Right lobe of liver (tissue), 6 donors: ENCODE measurements at regions not wholly inside any gene's neighbourhood (a gene's known extent, or its start where the extent isn't known, plus 50 kb on each side); places are given as distances from the start of the nearest gene placed in this dataset.
A peak's percentile ranks its signal among the peaks of the same experiment; 100 is the strongest.

Experiments
- ATAC-seq, 4 donors: fragments of 200-7000 bp; cut with Tn5 transposase; one replicate each; pipeline ENCODE4 v1.9.1; 2020; ENCODE audit warnings: mild to moderate bottlenecking in 4 of 4, moderate library complexity in 4 of 4
- DNase-seq, 3 donors: peaks; one replicate each; pipeline ENCODE4 v3.0.0-alpha.2; 2020
- H3K27ac ChIP-seq, 3 donors: fragments of 200-600 bp; one replicate each; pipeline ENCODE4 v1.8.0; 2022
- H3K27me3 ChIP-seq, 2 donors: fragments of 200-600 bp; one replicate each; pipeline ENCODE4 v1.8.0; 2022
- H3K36me3 ChIP-seq, 4 donors: fragments of 200-600 bp; sonication (generic) in 1 of 4; one replicate each; pipeline versions ENCODE4 v1.5.1 to v1.8.0; 2017 to 2022; ENCODE audit warnings: control low read depth in 1 of 4
- H3K4me1 ChIP-seq, 4 donors: fragments of 200-600 bp; sonication (generic) in 1 of 4; one replicate each; pipeline versions ENCODE4 v1.5.1 to v1.8.0; 2017 to 2022; ENCODE audit warnings: control low read depth in 1 of 4
- H3K4me3 ChIP-seq, 3 donors: fragments of 200-600 bp; one replicate each; pipeline ENCODE4 v1.8.0; 2022
- H3K9me3 ChIP-seq, 4 donors: fragments of 200-600 bp; sonication (generic) in 1 of 4; one replicate each; pipeline versions ENCODE4 v1.5.1 to v1.8.0; 2017 to 2022; ENCODE audit warnings: control low read depth in 1 of 4
- CTCF ChIP-seq, 4 donors: fragments of 200-600 bp in 3 of 4; fragments of 450-650 bp in 1 of 4; IDR thresholded peaks; one replicate each; pipeline versions ENCODE4 v1.5.1 to v1.8.0; 2016 to 2022; ENCODE audit warnings: antibody characterized with exemption in 4 of 4, mild to moderate bottlenecking in 2 of 4
- POLR2A ChIP-seq: fragments of 450-650 bp; IDR thresholded peaks from one replicate; pipeline ENCODE4 v1.6.1; 2017; ENCODE audit warnings: antibody characterized with exemption, mild to moderate bottlenecking
- WGBS: methylation state at CpG from one replicate; pipeline ENCODE4 v1.1.6; 2018; ENCODE audit warnings: low coverage, low lambda C conversion rate; ENCODE audit not compliant: insufficient coverage; ENCODE audit errors: missing lambda C conversion rate; 5-methylcytosine and 5-hydroxymethylcytosine counted together
- intact Hi-C, 2 donors: fragments of 100-400 bp; cut with DNase I; formaldehyde crosslinking; loops; one replicate each; pipeline versions ENCODE4 v1.11.2 to v1.14.1; 2022
- donor health status: DM: no; HTN: yes; CAD: no.
- donor health status: DM: no; HTN: no; CAD: no.
- donor health status: DM: no; HTN: no; CAD: no.
- donor health status: DM: no; HTN: yes; CAD: no.
- donor health status: DM: no; HTN: yes; CAD: no.

GRCh38 chr16:9437115-9437514, 345.7 kb downstream of the HAPSTR1 start:
- no peaks in the 10 kb centered on the region for H3K4me1 ChIP-seq
- ATAC-seq, result peak in 2 of 4 donors; percentile 18 to 26
- no peaks in the 10 kb centered on the region for H3K27me3 ChIP-seq
- WGBS, result 88% methylated on average over 4 of the region's 4 CpGs
- no peak overlapping the region for H3K27ac ChIP-seq
- H3K36me3 ChIP-seq, result no peaks in the 10 kb centered on the region
- no peak overlapping the region for H3K4me3 ChIP-seq
- intact Hi-C loops, result no loop called here
- TF ChIP-seq POLR2A (no peak), CTCF (IDR thresholded peaks at IDR 0.05) (no peak)
- no peaks in the 10 kb centered on the region for H3K9me3 ChIP-seq
- no peak for DNase-seq

- ATAC-seq (peak in 1 of 4 donors; percentile 54), DNase-seq (no peak)
- TF ChIP-seq POLR2A, result no peak
- no peak for TF ChIP-seq CTCF (IDR thresholded peaks at IDR 0.05)
- H3K36me3 ChIP-seq, result no peaks in the 10 kb centered on the region
- no peaks in the 10 kb centered on the region for H3K27me3 ChIP-seq
- H3K27ac ChIP-seq, result no peak overlapping the region
- H3K4me3 ChIP-seq, result no peak overlapping the region
- no peaks in the 10 kb centered on the region for H3K9me3 ChIP-seq
- WGBS, result 100% methylated on average over 1 of the region's 1 CpG
- intact Hi-C loops, result no loop called here
- no peaks in the 10 kb centered on the region for H3K4me1 ChIP-seq
These were observed 347.5 kb downstream of the HAPSTR1 start for GRCh38 chr16:9438991-9439390.

- Histone ChIP-seq H3K9me3 (no peaks in the 10 kb centered on the region), H3K4me3 (no peak overlapping the region), H3K27me3 (no peaks in the 10 kb centered on the region), H3K4me1 (no peaks in the 10 kb centered on the region), H3K27ac (no peak overlapping the region), H3K36me3 (no peaks in the 10 kb centered on the region)
- TF ChIP-seq CTCF (IDR thresholded peaks at IDR 0.05) (no peak), POLR2A (no peak)
- ATAC-seq (peak in 1 of 4 donors; percentile 54), DNase-seq (no peak)
- intact Hi-C loops, result no loop called here
- WGBS, result 6% methylated on average over 3 of the region's 4 CpGs
These were observed 349.6 kb downstream of the HAPSTR1 start for GRCh38 chr16:9441012-9441411.

- no peaks in the 10 kb centered on the region for H3K27me3 ChIP-seq
- DNase-seq (no peak), ATAC-seq (no peak)
- WGBS, result 57% methylated on average over 2 of the region's 3 CpGs
- H3K4me3 ChIP-seq, result no peak overlapping the region
- no peaks in the 10 kb centered on the region for H3K4me1 ChIP-seq
- TF ChIP-seq CTCF (IDR thresholded peaks at IDR 0.05), result no peak
- TF ChIP-seq POLR2A, result no peak
- H3K27ac ChIP-seq, result no peak overlapping the region
- no peaks in the 10 kb centered on the region for H3K9me3 ChIP-seq
- intact Hi-C loops, result no loop called here
- no peaks in the 10 kb centered on the region for H3K36me3 ChIP-seq
These were observed 352.4 kb downstream of the HAPSTR1 start for GRCh38 chr16:9443864-9444263.
